Kidney (tissue), 13 donors: ENCODE measurements at regions not wholly inside any gene's neighbourhood (a gene's known extent, or its start where the extent isn't known, plus 50 kb on each side); places are given as distances from the start of the nearest gene placed in this dataset.
A peak's percentile ranks its signal among the peaks of the same experiment; 100 is the strongest.

Source experiments
- DNase-seq, 5 donors: peaks; one replicate each; pipeline ENCODE4 v3.0.0-alpha.2; 2013 to 2020
- FAIRE-seq: peaks from 2 replicates; lab custom pipeline; 2012; peaks lifted over from hg19 to GRCh38; lab: Jason Lieb, UNC
- H3K27ac ChIP-seq, 2 donors: one replicate each; pipeline ENCODE4 v1.7.0; 2013; ENCODE audit warnings: low read depth in 2 of 2, low read length in 2 of 2, inconsistent platforms in 1 of 2
- H3K27me3 ChIP-seq: one replicate; pipeline ENCODE4 v1.7.1; 2013; ENCODE audit warnings: low read length, inconsistent platforms; ENCODE audit not compliant: control insufficient read depth, insufficient read depth
- H3K36me3 ChIP-seq, 3 donors: one replicate each; pipeline versions ENCODE4 v1.7.0 to v1.7.1; 2013; ENCODE audit warnings: low read length in 3 of 3, control low read depth in 1 of 3, inconsistent platforms in 1 of 3; ENCODE audit not compliant: insufficient read depth in 3 of 3, control insufficient read depth in 2 of 3
- H3K4me1 ChIP-seq, 3 donors: one replicate each; pipeline versions ENCODE4 v1.7.0 to v1.7.1; 2013; ENCODE audit warnings: low read length in 3 of 3, inconsistent platforms in 1 of 3, low read depth in 1 of 3; ENCODE audit not compliant: control insufficient read depth in 2 of 3, insufficient read depth in 2 of 3
- H3K4me3 ChIP-seq, 3 donors: one replicate each; pipeline versions ENCODE4 v1.7.0 to v1.8.1; 2013; ENCODE audit warnings: low read length in 3 of 3, control low read depth in 1 of 3, inconsistent platforms in 1 of 3
- H3K9ac ChIP-seq, 3 donors: one replicate each; pipeline versions ENCODE4 v1.7.0 to v1.7.1; 2013; ENCODE audit warnings: low read length in 3 of 3, control low read depth in 1 of 3, inconsistent platforms in 1 of 3
- H3K9me3 ChIP-seq, 3 donors: one replicate each; pipeline versions ENCODE4 v1.7.0 to v1.7.1; 2013; ENCODE audit warnings: low read length in 3 of 3, control low read depth in 1 of 3, inconsistent platforms in 1 of 3; ENCODE audit not compliant: control insufficient read depth in 2 of 3, insufficient read depth in 1 of 3
- CTCF ChIP-seq: IDR thresholded peaks from 3 replicates; pipeline ENCODE4 v1.5.1; 2012; ENCODE audit warnings: mild to moderate bottlenecking, moderate library complexity, borderline replicate concordance; ENCODE audit not compliant: insufficient read depth; ENCODE audit errors: extremely low read depth
- intact Hi-C: fragments of 100-400 bp; cut with DNase I; formaldehyde crosslinking; loops from one replicate; pipeline ENCODE4 v1.11.1; 2022
- donor health status: control.
- donor health status: control.
- donor health status: control.
- donor health status: control.
- donor health status: control.
- donor health status: DM: yes; HTN: yes; CAD: no.
- donor health status: Normal renal cell carcinoma (clear cell type).

GRCh38 chr15:25137013-25137412 lies 182.2 kb downstream of the SNRPN start:
- intact Hi-C loops = no loop called here
- Histone ChIP-seq H3K4me3 (no peak overlapping the region), H3K9ac (no peak overlapping the region), H3K36me3 (no peaks in the 10 kb centered on the region), H3K27me3 (no peaks in the 10 kb centered on the region), H3K9me3 (no peaks in the 10 kb centered on the region), H3K4me1 (no peaks in the 10 kb centered on the region), H3K27ac (no peak overlapping the region)
- DNase-seq = no peak
- FAIRE-seq = no peak
- no peak for TF ChIP-seq CTCF

- no peak overlapping the region for H3K27ac ChIP-seq
- DNase-seq (peak in 1 of 5 donors; percentile 54), FAIRE-seq (no peak)
- no peak overlapping the region for H3K9ac ChIP-seq
- no peak for TF ChIP-seq CTCF
- no peaks in the 10 kb centered on the region for H3K4me1 ChIP-seq
- H3K9me3 ChIP-seq = peaks cover 0 to 11% (median 0%) of the 10 kb centered on the region in 3 donors
- intact Hi-C loops = no loop called here
- H3K36me3 ChIP-seq = no peaks in the 10 kb centered on the region
- no peaks in the 10 kb centered on the region for H3K27me3 ChIP-seq
- H3K4me3 ChIP-seq = no peak overlapping the region
Measured at GRCh38 chr15:25169318-25169717, 214.5 kb downstream of the SNRPN start.

DNA sequence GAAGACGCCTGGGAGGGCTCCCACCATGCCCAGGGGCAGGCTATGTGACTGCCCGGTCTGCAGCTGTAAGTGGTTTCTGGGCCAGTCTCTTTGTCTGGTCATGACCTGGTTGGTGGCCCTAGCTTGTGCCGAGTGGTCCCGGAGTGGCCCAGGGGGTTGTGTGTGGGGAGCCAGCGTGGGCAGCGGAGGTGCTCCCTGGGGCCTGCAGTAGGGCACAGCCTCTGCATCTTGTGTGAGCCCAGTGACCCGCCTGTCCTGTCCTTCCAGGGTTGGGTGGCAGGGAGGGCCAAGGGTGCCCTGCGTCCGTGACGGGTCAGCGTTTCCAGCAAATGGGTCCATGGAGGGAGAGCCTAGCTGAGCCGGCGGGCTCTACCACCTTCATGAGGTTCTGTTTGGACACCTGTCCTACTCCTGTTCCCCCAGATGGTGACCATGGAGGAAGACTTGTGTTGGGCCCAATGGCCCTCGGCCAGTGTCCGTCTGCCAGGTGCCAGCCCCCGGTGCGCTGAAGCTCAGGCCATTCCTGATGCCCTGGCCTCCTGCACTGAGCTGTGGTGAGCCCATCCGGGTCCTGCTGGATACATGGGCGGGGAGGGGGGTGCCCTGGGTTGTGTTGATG lies 215.4 kb downstream of the SNRPN start:
- H3K36me3 ChIP-seq = no peaks in the 10 kb centered on the region
- H3K9me3 ChIP-seq = peaks cover 0 to 18% (median 0%) of the 10 kb centered on the region in 3 donors
- TF ChIP-seq CTCF = no peak
- no peaks in the 10 kb centered on the region for H3K27me3 ChIP-seq
- no peak overlapping the region for H3K4me3 ChIP-seq
- H3K27ac ChIP-seq = no peak overlapping the region
- intact Hi-C loops = no loop called here
- H3K4me1 ChIP-seq = no peaks in the 10 kb centered on the region
- FAIRE-seq (no peak), DNase-seq (peak in 2 of 5 donors; percentile 9 to 61)
- H3K9ac ChIP-seq = no peak overlapping the region

DNA sequence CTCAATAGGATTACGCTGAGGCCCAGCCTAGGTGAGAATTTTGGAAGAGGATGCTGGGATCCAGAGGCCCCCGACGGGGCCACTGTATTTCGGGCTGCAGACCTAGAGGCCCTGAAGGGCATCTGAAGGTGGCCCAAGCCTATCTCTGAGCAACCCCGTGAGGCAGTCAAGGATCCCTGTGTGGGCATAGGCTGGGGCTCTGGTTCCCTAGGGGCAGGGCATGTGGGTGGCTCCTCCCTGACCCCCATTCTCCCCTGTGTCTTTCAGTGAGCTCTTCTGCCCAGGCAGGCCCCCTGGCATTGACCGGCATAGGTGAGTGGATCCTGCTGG lies 216.0 kb downstream of the SNRPN start:
- H3K36me3 ChIP-seq = no peaks in the 10 kb centered on the region
- H3K4me1 ChIP-seq = no peaks in the 10 kb centered on the region
- FAIRE-seq (no peak), DNase-seq (peak in 1 of 5 donors; percentile 42)
- no peak overlapping the region for H3K4me3 ChIP-seq
- H3K27ac ChIP-seq = no peak overlapping the region
- H3K9me3 ChIP-seq = peaks cover 0 to 18% (median 0%) of the 10 kb centered on the region in 3 donors
- intact Hi-C loops = no loop called here
- H3K9ac ChIP-seq = no peak overlapping the region
- H3K27me3 ChIP-seq = no peaks in the 10 kb centered on the region
- no peak for TF ChIP-seq CTCF
